GM12892 (cell line): ENCODE measurements at regions not wholly inside any gene's neighbourhood (a gene's known extent, or its start where the extent isn't known, plus 50 kb on each side); places are given as distances from the start of the nearest gene placed in this dataset.

ENCODE experiments used
- POLR2A ChIP-seq: IDR thresholded peaks from 2 replicates; pipeline ENCODE4 v1.6.1; 2011; ENCODE audit warnings: low read depth, low read length, control low read depth
- POLR2AphosphoS5 ChIP-seq: IDR thresholded peaks from 2 replicates; pipeline ENCODE4 v1.6.1; 2011; ENCODE audit warnings: low read depth, low read length, control low read depth

DNA sequence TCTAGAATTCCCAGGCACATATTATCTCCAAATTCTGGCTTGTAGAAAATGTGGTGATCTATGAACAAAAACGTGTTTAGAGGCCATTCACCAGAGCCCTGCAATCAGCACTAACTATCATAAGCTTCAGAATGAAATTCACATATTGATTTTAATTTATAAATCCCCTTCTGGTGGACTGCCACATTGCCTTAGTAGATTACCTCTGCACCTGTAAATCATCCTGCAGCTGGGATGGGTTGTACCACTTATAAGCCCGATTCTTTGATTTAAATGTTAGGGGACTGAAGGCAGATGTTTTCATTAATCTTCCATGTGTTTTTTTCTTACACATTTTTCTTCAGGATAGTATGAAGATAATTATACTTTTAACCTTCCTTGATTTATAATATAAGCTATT is 140.7 kb upstream of the PTPRD start:
- TF ChIP-seq POLR2AphosphoS5 (no peak), POLR2A (no peak)
